WI38 (cell line): ENCODE measurements at regions not wholly inside any gene's neighbourhood (a gene's known extent, or its start where the extent isn't known, plus 50 kb on each side); places are given as distances from the start of the nearest gene placed in this dataset.

Source experiments
- H3K4me3 ChIP-seq: 2 replicates; pipeline ENCODE4 v1.5.1; 2011; ENCODE audit warnings: low read depth, mild to moderate bottlenecking, control low read depth, low read length
- CTCF ChIP-seq: IDR thresholded peaks from 2 replicates; pipeline ENCODE4 v1.5.1; 2012; ENCODE audit warnings: low read depth, mild to moderate bottlenecking, control low read depth, low read length

- H3K4me3 ChIP-seq = no peak overlapping the region
- no peak for TF ChIP-seq CTCF
Measured at GRCh38 chr11:119979701-119980100, 158.2 kb downstream of the TRIM29 start.

- H3K4me3 ChIP-seq = no peak overlapping the region
- no peak for TF ChIP-seq CTCF
Measured at GRCh38 chr11:119978696-119979095, 159.2 kb downstream of the TRIM29 start.

GRCh38 chr11:119977881-119978280 is 160.0 kb downstream of the TRIM29 start:
- no peak for TF ChIP-seq CTCF
- no peak overlapping the region for H3K4me3 ChIP-seq

- no peak overlapping the region for H3K4me3 ChIP-seq
- no peak for TF ChIP-seq CTCF
Measured at GRCh38 chr11:119977561-119977860, 160.4 kb downstream of the TRIM29 start.

- no peak overlapping the region for H3K4me3 ChIP-seq
- TF ChIP-seq CTCF = no peak
Measured at GRCh38 chr11:119976805-119977560, 160.9 kb downstream of the TRIM29 start.

GRCh38 chr11:119975561-119976152 is 162.3 kb downstream of the TRIM29 start:
- TF ChIP-seq CTCF = no peak
- no peak overlapping the region for H3K4me3 ChIP-seq

- H3K4me3 ChIP-seq = no peak overlapping the region
- TF ChIP-seq CTCF = no peak
Measured at GRCh38 chr11:119974467-119974866, 163.4 kb downstream of the TRIM29 start.
